ENCODE measurements at regions not wholly inside any gene's neighbourhood (a gene's known extent, or its start where the extent isn't known, plus 50 kb on each side); places are given as distances from the start of the nearest gene placed in this dataset.

GRCh38 chr2:19576411-19576810 is 218.0 kb upstream of the OSR1 start:
- TF ChIP-seq TAF1 (IDR thresholded peaks at IDR 0.05; ENCODE audit: borderline replicate concordance, low read depth, low read length) (no peak), FOXK2 (IDR thresholded peaks at IDR 0.05) (no peak)

Measured in GM12878 (cell line).